Stimulated activated CD8-positive, alpha-beta memory T cell treated with anti-CD3 and anti-CD28 coated beads, Interleukin-2, amount 100 ng/mL, for 48 hours (primary cell): ENCODE measurements at regions not wholly inside any gene's neighbourhood (a gene's known extent, or its start where the extent isn't known, plus 50 kb on each side); places are given as distances from the start of the nearest gene placed in this dataset.
"Not testable (repeated sequence)": the region's sequence is repeated elsewhere in the genome, so short reads cannot be mapped to it uniquely, and the experiment has no call there.

Experiments used
- DNase-seq, 2 donors: peaks; one replicate each; pipeline ENCODE4 v3.0.0-alpha.2; 2020; ENCODE audit warnings: low read depth in 2 of 2

DNA sequence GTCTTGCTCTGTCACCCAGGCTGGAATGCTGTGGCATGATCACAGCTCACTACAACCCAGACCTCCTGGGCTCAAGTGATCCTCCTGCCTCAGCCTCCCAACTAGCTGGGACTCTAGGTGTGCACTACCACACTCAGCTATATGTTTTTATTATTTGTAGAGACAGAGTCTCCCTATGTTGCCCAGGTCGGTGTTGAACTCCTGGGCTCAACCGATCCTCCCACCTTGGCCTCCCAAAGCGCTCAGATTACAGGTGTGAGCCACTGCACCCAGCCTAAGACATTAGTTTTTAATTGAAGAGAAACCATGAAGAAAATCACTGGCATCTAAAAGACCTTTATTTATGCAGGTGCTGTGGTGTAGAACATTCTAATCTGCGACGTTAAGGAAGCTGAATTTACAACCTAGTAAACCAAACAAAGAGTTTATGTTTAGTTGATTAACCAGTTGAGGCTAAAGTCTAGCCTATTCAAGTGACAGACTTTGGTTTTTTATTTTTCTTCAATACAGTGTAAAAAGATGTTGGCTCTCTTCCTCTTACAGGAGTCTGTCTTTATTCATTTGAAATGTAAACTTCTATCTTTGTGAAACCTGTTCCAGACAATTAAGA is 52.5 kb upstream of the NBL1 start:
- no peak for DNase-seq

- DNase-seq, result no peak
Observed at GRCh38 chr1:19585507-19585906, 58.6 kb upstream of the NBL1 start.

- DNase-seq, result peak; percentile 68 to 78
Observed at GRCh38 chr1:19582318-19582717, 61.8 kb upstream of the NBL1 start.

DNA sequence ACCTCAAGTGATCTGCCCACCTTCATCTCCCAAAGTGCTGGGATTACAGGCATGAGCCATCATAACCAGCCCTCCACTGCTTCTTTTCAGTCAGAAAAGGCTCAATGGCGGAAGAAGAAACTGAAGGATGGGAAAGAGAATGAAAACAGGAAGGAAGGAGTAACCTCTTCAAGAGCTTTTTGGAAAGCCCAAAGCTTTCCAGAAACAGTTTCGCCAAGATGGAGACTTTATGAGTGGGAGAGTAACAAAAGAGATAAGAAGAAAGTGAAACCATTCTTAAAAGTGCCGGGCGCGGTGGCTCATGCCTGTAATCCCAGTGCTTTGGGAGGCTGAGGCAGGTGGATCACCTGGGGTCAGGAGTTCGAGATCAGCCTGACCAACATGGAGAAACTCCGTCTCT is 62.7 kb upstream of the NBL1 start:
- no peak for DNase-seq

- no peak for DNase-seq
Observed at GRCh38 chr1:19577561-19577960, 66.5 kb upstream of the NBL1 start.

GRCh38 chr1:19577036-19577435 is 67.1 kb upstream of the NBL1 start:
- no peak for DNase-seq

- DNase-seq, result no peak
Observed at GRCh38 chr1:19569786-19570185, 74.3 kb upstream of the NBL1 start.

GRCh38 chr1:19567041-19567440 is 77.1 kb upstream of the NBL1 start:
- DNase-seq, result no peak

DNA sequence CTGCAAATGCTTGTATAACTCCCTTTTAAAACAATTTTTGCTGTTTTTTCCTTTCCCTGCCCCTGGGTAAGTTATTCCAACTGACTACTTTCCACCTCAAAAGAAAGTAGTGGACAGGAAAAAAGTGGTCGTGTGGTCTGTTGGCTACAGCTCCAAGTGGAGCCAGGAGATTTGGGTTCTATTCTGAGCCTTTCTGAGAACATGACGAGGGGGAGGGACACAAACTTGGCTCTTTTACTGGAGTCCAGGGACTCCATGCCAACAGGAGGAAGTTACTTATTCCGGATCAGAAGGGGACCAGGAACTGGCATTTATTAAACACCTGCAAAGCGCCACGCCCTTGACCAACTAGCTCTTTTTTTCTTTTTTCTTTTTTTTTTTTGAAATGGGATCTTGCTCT is 79.0 kb upstream of the CAPZB start:
- no peak for DNase-seq

DNA sequence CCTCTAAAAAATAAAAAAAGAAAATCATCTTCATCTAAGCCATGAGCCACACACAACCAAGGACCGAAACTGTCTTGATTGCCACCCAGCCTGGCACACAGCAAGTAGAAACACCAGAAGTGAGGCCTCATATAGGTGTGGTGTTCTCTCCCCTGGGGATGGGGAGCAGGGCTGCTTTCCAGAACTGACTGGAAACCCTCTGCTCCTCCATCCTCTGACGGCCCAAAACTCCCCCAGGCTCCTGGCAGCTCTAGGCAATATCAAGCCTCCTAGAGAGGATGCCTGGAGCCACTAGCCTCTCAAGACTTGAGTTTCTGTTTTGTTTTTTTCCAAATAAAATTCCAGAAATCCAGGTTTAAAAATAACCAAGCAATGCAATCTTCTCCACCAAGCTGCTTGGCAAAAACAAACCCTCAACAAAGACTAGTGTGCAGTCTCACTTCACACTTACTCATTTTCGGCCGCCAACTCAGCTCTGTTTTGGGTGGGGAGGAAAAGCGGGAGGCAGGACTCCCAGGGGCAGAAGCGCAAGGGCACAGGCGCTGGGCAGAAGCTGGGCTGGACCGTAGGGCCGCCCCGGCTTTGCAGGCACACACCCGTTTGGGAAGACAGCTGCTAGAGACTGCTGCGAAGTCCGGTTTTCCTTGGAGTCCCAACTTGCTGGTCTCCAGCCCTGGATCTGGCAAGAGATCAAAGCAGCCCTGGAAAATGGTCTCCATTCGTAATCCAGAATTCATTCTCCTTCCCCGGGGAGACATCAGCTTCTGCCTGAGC is 78.2 kb upstream of the CAPZB start:
- DNase-seq, result no peak

- no peak for DNase-seq
Observed at GRCh38 chr1:19562847-19563246, 77.5 kb upstream of the CAPZB start.

GRCh38 chr1:19560480-19560879 is 75.1 kb upstream of the CAPZB start:
- no peak for DNase-seq

DNA sequence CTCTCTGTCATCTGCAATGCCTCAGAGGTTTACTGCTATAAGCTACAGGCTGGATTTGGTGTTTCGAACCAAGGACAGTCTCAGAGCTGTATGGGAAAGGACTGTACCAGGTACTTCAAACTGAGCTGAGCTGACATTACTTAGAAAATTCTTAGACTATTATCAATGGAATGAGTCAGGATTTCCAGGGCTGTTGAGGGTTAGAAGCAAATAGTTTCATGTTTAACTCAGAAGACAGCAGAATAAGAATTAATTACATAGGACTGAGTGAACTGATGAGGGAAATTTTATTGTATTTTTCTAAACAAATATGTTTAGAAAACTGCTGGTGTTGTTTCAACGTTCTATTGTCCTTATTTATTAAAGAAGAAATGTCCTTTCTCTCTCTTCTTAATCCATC is 74.3 kb upstream of the CAPZB start:
- no peak for DNase-seq

DNA sequence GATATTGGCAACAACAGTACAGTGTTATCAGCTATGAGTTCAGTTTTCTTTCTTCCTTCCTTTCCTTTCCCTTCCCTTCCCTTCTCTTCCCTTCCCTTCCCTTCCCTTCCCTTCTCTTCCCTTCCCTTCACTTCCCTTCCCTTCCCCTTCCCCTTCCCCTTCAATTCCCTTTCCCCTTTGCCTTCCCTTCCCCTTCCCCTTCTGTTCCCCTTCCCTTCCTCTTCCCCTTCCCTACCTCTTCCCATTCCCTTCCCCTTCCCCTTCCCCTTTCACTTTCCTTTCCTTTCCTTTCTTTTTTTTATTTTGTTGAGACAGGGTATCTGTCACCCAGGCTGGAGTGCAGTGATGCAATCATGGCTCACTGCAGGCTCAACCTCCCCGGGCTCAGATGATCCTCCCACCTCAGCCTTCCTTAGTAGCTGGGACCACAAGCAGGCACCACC is 72.3 kb upstream of the CAPZB start:
- DNase-seq, result no peak

- DNase-seq, result no peak
Observed at GRCh38 chr1:19554090-19554489, 68.8 kb upstream of the CAPZB start.

- DNase-seq, result no peak
Observed at GRCh38 chr1:19552291-19553010, 67.1 kb upstream of the CAPZB start.

- not testable (repeated sequence) for DNase-seq
Observed at GRCh38 chr1:19551837-19552236, 66.5 kb upstream of the CAPZB start.

- DNase-seq, result not testable (repeated sequence)
Observed at GRCh38 chr1:19550437-19550836, 65.1 kb upstream of the CAPZB start.

DNA sequence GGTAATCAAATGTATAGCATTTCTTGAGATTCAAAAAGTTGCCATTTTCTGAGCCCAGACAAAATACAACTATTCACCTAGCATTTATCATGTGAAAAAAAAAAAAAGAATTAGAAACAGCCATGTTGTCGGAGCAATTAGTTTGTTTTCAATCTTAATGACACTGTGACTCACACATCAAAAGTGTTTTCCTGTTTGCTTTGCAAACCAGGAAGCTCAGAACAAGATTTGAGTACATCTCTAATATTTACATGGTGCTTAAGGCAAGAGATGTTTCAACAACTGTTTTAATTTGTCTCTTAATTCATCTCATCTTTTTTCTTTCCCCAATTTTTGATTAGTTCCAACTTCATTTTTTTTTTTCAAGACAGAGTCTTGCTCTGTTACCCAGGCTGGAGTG is 62.5 kb upstream of the CAPZB start:
- DNase-seq, result no peak

DNA sequence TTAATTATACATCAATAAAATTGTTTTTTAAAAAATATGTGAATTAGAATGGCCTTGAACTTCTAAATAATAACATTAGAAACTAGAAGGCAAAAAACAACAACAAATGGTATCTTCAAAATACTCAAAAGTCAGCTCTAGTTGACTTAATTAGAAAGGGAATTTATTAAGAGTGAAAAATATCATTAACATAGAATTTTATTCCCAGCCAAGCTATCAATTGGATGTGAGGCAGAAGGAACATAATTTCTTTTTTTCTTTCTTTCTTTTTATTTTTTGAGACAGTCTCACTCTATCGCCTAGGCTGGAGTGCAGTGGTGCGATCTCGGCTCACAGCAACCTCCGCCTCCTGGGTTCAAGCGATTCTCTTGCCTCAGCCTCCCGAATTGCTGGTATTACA is 51.2 kb upstream of the CAPZB start:
- DNase-seq, result no peak

- no peak for DNase-seq
Observed at GRCh38 chr1:19535214-19535613, 49.9 kb upstream of the CAPZB start.
